Activated T-cell treated with anti-CD3 and anti-CD28 coated beads, Interleukin-2, amount 50 U/mL, for 24 hours (primary cell): ENCODE measurements at regions not wholly inside any gene's neighbourhood (a gene's known extent, or its start where the extent isn't known, plus 50 kb on each side); places are given as distances from the start of the nearest gene placed in this dataset.

ENCODE experiments used
- DNase-seq: peaks from one replicate; pipeline ENCODE4 v3.0.0-alpha.2; 2020
- H3K27ac Mint-ChIP-seq: 2 replicates; pipeline ENCODE4 v1.8.0; 2020; ENCODE audit warnings: mild to moderate bottlenecking, mixed read lengths
- H3K27me3 Mint-ChIP-seq: 2 replicates; pipeline ENCODE4 v1.8.0; 2020; ENCODE audit warnings: mixed read lengths
- H3K36me3 Mint-ChIP-seq: 2 replicates; pipeline ENCODE4 v1.8.0; 2020; ENCODE audit warnings: low read depth, mixed read lengths
- H3K4me1 Mint-ChIP-seq: 2 replicates; pipeline ENCODE4 v1.8.0; 2020; ENCODE audit warnings: low read depth, mixed read lengths
- H3K4me3 Mint-ChIP-seq: 2 replicates; pipeline ENCODE4 v1.8.0; 2020; ENCODE audit warnings: mild to moderate bottlenecking, moderate library complexity, mixed read lengths
- H3K9me3 Mint-ChIP-seq: 2 replicates; pipeline ENCODE4 v1.8.0; 2020; ENCODE audit warnings: mixed read lengths

GRCh38 chr11:122375687-122376399 lies 259.8 kb upstream of the BLID start:
- Mint-ChIP-seq H3K4me3 (no peak overlapping the region), H3K27ac (no peak overlapping the region), H3K36me3 (no peaks in the 10 kb centered on the region), H3K27me3 (peaks cover 4% of the 10 kb centered on the region), H3K9me3 (peaks cover 4% of the 10 kb centered on the region), H3K4me1 (no peaks in the 10 kb centered on the region)
- no peak for DNase-seq

- H3K9me3 Mint-ChIP-seq: no peaks in the 10 kb centered on the region
- no peaks in the 10 kb centered on the region for H3K27me3 Mint-ChIP-seq
- no peak for DNase-seq
- H3K36me3 Mint-ChIP-seq: no peaks in the 10 kb centered on the region
- no peaks in the 10 kb centered on the region for H3K4me1 Mint-ChIP-seq
- H3K4me3 Mint-ChIP-seq: no peak overlapping the region
- no peak overlapping the region for H3K27ac Mint-ChIP-seq
Measured at GRCh38 chr11:122368796-122369195, 252.8 kb upstream of the BLID start.

GRCh38 chr11:122367809-122368231 lies 251.8 kb upstream of the BLID start:
- no peaks in the 10 kb centered on the region for H3K4me1 Mint-ChIP-seq
- no peak overlapping the region for H3K27ac Mint-ChIP-seq
- no peak for DNase-seq
- no peaks in the 10 kb centered on the region for H3K36me3 Mint-ChIP-seq
- H3K27me3 Mint-ChIP-seq: peaks cover 2% of the 10 kb centered on the region
- no peaks in the 10 kb centered on the region for H3K9me3 Mint-ChIP-seq
- H3K4me3 Mint-ChIP-seq: no peak overlapping the region

DNA sequence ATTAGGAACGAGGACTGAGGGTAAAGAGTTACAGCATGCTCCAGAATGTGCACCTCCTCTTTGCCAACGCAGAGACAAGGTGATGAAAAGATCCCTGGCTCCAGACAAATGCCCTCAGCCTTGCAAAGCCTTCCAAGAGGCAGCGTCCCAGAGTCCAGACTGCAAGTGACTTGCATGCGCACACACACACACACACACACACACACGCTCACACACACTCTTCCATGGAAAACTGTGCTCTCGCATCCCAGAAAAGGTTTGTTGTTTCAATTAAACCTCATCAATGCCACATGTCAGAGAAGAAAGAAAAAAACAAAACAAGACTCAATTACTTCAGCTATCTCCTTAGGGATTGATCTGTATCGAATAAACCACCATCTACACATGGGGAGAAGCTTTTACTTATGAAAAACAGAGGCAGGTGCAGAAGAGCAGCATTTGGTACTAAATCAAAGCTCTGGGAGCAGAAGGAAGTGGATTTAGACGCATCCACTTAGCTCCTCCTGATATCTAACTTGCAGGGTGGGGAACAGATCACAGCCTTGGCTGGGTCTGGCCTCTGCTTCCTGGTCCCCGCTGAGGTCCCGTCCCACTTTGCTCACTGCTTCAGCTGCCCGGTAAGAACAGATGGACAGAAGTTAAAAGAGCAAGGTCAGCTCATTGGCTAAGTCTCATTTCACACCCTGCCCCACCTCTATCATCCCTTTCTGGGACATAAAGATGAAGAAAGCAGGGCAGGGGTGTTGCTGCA lies 249.8 kb upstream of the BLID start:
- Mint-ChIP-seq H3K4me3 (no peak overlapping the region), H3K27ac (no peak overlapping the region), H3K27me3 (peaks cover 2% of the 10 kb centered on the region), H3K9me3 (no peaks in the 10 kb centered on the region), H3K4me1 (no peaks in the 10 kb centered on the region), H3K36me3 (no peaks in the 10 kb centered on the region)
- DNase-seq: no peak

DNA sequence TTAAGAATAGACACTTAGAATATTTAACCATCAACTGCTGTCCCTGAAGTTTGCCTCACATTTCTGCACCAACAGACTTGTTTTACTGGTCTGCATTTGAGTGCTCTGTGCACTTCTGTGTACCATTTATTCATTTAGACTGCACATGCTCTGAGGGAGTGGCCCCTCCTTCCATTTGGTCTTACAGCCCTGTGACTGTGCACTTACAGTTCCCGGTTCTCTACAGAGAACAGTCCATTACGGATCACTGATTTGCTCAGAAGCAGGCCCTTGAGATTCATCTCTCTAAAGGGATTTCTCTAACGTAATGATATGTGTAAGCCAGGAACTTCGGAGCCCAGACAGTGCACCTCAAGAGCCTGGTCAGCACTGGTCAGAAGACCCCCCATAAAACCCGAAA lies 247.3 kb upstream of the BLID start:
- Mint-ChIP-seq H3K4me1 (no peaks in the 10 kb centered on the region), H3K27me3 (peaks cover 2% of the 10 kb centered on the region), H3K36me3 (no peaks in the 10 kb centered on the region), H3K9me3 (no peaks in the 10 kb centered on the region), H3K4me3 (no peak overlapping the region), H3K27ac (no peak overlapping the region)
- no peak for DNase-seq

DNA sequence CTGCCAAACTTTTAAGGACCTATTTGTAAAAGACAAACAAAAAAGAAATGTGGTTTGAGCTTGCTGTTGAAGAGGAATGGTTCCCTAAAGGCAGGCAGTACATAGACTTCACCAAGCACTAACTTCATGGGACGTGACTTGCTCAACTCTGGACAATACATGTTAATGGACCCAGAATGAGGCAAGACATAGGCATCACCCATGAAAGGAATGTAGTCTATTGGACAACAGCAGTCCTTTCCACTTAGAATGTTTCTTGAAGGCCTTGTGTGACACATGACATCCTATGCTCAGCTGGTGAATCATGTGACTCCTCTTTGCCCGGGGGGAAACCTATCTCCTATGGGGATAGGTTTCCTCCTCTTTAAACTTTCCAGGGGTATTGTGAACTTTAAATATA lies 246.4 kb upstream of the BLID start:
- no peaks in the 10 kb centered on the region for H3K4me1 Mint-ChIP-seq
- no peak overlapping the region for H3K4me3 Mint-ChIP-seq
- H3K36me3 Mint-ChIP-seq: no peaks in the 10 kb centered on the region
- H3K27me3 Mint-ChIP-seq: peaks cover 2% of the 10 kb centered on the region
- no peak overlapping the region for H3K27ac Mint-ChIP-seq
- H3K9me3 Mint-ChIP-seq: no peaks in the 10 kb centered on the region
- no peak for DNase-seq

DNA sequence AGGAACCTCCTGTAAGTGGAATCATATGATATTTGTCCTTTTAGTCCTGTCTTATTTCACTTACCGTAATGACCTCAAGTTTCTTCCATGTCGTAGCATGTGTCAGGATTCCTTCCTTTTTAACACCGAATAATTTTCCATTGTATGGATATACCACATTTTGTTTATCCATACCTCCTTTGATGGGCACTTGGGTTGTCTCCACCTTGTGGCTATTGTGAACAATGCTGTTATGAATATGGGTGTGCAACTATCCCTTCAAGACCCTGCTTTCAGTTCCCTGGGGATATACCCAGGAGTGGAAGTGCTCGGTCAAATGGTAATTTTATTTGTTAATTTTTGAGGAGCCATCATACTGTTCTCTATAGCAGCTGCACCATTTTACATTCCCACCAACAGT lies 244.9 kb upstream of the BLID start:
- no peak for DNase-seq
- no peak overlapping the region for H3K27ac Mint-ChIP-seq
- no peaks in the 10 kb centered on the region for H3K36me3 Mint-ChIP-seq
- peaks cover 2% of the 10 kb centered on the region for H3K27me3 Mint-ChIP-seq
- H3K9me3 Mint-ChIP-seq: no peaks in the 10 kb centered on the region
- H3K4me1 Mint-ChIP-seq: no peaks in the 10 kb centered on the region
- H3K4me3 Mint-ChIP-seq: no peak overlapping the region

DNA sequence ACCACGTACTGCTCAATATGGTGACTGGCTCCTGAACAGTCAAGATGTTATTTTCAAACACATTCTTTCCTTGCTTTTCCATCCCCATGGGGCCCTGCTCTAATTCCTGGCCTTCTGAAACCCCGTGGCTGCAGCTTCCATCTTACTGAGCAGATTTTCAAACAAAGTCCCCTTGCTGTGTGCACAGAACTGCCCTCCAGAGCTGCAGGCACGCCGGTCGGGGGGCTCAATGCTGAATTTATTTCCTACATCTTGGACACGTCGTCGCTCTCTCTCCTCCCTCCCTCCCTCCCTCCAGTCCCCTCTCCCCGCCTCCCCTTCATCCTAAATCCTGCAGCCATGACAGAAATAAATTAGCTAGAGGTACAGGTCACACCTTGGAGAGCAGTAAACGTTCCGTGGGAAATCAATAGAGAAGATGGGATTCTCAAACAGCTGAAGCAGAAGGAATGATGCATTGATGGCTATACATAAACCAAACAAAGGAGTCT lies 243.1 kb upstream of the BLID start:
- Mint-ChIP-seq H3K4me1 (no peaks in the 10 kb centered on the region), H3K36me3 (no peaks in the 10 kb centered on the region), H3K27ac (no peak overlapping the region), H3K4me3 (no peak overlapping the region), H3K27me3 (peaks cover 2% of the 10 kb centered on the region), H3K9me3 (peaks cover 2% of the 10 kb centered on the region)
- DNase-seq: no peak

DNA sequence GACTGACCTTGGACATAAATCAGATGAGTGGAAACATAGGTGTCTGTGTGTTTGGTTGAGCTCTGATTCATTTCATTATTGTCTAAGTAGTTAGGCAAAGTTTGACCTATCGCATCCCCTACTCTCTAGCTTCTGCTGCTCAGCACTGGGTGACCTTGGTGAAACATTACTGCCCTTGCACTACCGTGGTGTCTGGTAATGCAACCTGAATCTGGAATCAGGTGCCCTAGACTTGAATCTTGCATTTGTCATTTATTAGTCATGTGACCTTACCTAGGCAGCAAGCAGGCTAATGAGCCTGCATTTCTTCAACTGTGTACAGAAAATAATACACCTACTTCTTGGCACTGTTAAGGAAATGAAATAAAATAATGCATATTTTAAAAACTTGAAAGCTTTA lies 242.3 kb upstream of the BLID start:
- no peak for DNase-seq
- Mint-ChIP-seq H3K9me3 (peaks cover 2% of the 10 kb centered on the region), H3K27ac (no peak overlapping the region), H3K4me1 (no peaks in the 10 kb centered on the region), H3K27me3 (peaks cover 2% of the 10 kb centered on the region), H3K4me3 (no peak overlapping the region), H3K36me3 (no peaks in the 10 kb centered on the region)

GRCh38 chr11:122355968-122356367 lies 240.0 kb upstream of the BLID start:
- H3K27ac Mint-ChIP-seq: no peak overlapping the region
- H3K36me3 Mint-ChIP-seq: no peaks in the 10 kb centered on the region
- H3K27me3 Mint-ChIP-seq: no peaks in the 10 kb centered on the region
- H3K4me1 Mint-ChIP-seq: no peaks in the 10 kb centered on the region
- no peak overlapping the region for H3K4me3 Mint-ChIP-seq
- DNase-seq: no peak
- H3K9me3 Mint-ChIP-seq: peaks cover 2% of the 10 kb centered on the region

DNA sequence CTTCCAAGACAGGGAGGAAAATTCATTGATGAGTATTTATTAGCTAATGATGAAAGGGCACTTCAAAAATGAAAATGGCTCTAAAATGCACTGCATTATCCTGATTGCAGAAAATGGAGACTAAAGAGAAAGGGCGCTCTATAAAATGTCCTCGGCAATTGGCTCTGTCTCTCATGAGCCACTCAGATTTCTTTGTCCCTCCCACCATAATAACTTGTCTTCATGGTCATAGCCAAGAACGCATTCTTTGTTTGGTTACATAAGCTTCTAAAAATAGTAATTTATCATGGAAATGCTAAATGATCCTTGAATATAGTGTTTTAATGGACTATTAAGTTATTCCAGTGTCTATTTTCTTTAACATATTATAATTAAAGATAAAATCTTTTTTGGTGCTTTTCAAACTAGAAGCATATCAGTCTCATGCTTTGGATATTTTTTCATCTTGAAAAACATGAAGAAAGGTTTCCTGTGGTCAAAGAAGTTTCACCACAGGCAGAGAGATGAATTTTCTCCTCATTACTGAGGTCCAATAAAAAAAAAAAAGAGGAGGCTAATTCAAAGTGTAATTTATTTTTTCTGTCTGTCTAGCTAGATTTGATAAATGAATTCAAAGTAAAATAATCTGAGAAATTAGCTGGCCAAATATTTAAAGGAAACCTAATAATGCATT lies 238.1 kb upstream of the BLID start:
- no peaks in the 10 kb centered on the region for H3K27me3 Mint-ChIP-seq
- H3K9me3 Mint-ChIP-seq: peaks cover 2% of the 10 kb centered on the region
- no peak overlapping the region for H3K27ac Mint-ChIP-seq
- no peaks in the 10 kb centered on the region for H3K4me1 Mint-ChIP-seq
- no peak for DNase-seq
- no peaks in the 10 kb centered on the region for H3K36me3 Mint-ChIP-seq
- H3K4me3 Mint-ChIP-seq: no peak overlapping the region

DNA sequence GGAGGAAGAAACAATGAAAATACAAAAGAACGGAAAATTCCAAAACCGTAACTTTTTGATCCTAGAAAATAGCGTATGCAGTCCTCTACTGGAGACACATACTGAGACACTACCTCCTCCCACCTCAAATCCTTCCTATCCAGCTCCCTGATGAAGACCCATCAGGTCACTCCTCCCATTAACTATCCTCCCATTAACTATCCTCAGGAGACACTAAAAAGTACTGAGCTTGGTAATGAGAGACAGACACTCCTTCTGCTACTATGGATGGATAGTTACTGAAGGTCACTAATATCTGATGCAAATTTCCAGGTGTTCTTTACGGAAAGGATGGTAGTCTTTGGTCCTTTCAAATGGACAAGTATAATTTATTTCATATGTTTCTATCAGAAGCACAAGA lies 237.5 kb upstream of the BLID start:
- no peaks in the 10 kb centered on the region for H3K36me3 Mint-ChIP-seq
- no peaks in the 10 kb centered on the region for H3K27me3 Mint-ChIP-seq
- peaks cover 2% of the 10 kb centered on the region for H3K9me3 Mint-ChIP-seq
- no peak overlapping the region for H3K27ac Mint-ChIP-seq
- no peak overlapping the region for H3K4me3 Mint-ChIP-seq
- no peaks in the 10 kb centered on the region for H3K4me1 Mint-ChIP-seq
- DNase-seq: no peak

DNA sequence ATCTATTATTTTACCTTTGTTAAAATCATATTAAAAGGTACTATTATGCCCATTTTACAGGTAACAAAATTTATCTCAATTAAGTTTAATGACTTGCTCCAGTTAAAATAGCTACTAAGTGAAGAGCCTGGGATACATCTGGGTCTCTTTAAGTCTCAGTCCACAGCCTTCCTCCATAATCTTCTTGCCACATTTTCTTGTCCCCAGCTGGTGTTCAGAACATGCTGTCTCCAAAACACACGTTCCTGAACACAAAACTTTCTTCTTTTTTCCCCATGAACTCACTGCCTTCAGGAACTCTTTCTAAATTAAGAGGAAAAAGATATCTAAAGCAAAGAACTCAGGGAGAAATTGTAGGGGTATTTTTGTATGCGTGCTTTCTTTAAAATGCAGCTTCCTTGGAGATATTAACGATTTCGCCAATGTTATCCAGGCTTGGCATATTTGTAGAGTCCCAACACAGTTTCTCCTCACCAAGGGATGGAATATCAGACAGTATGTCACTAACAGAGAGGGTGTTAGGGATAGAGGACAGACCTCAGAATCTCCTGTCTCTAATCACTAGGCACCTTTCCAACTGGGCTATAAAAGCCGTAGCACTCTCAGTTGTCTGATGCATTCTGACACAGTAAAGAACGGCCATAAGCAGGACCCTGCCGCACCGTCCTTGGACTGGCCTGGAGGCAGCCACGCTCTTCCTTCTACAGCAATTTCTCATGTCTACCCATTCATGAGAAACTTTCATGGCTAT lies 232.8 kb upstream of the BLID start:
- Mint-ChIP-seq H3K4me3 (no peak overlapping the region), H3K9me3 (peaks cover 2% of the 10 kb centered on the region), H3K27me3 (no peaks in the 10 kb centered on the region), H3K4me1 (no peaks in the 10 kb centered on the region), H3K27ac (no peak overlapping the region), H3K36me3 (no peaks in the 10 kb centered on the region)
- DNase-seq: no peak

- H3K4me3 Mint-ChIP-seq: no peak overlapping the region
- H3K27ac Mint-ChIP-seq: no peak overlapping the region
- no peaks in the 10 kb centered on the region for H3K27me3 Mint-ChIP-seq
- no peaks in the 10 kb centered on the region for H3K36me3 Mint-ChIP-seq
- no peaks in the 10 kb centered on the region for H3K4me1 Mint-ChIP-seq
- no peak for DNase-seq
- H3K9me3 Mint-ChIP-seq: peaks cover 2% of the 10 kb centered on the region
Measured at GRCh38 chr11:122346006-122346405, 230.0 kb upstream of the BLID start.
